HCT116 (cell line): ENCODE measurements at regions not wholly inside any gene's neighbourhood (a gene's known extent, or its start where the extent isn't known, plus 50 kb on each side); places are given as distances from the start of the nearest gene placed in this dataset.

Experiments used
- ATAC-seq: fragments of 200-7000 bp; cut with Tn5 transposase; 2 replicates; pipeline ENCODE4 v1.9.1; 2020; ENCODE audit warnings: mild to moderate bottlenecking, moderate library complexity
- BruUV-seq: library from RNA; stranded (reverse); fragments of 400-500 nt; replicated peaks from 2 replicates; lab custom pipeline; 2021; lab: Mats Ljungman, UMichigan
- CTCF ChIA-PET: fragments of 300-600 bp; sonication (Branson Sonifier 250); formaldehyde crosslinking; loops from one replicate; lab custom pipeline; 2021; ENCODE audit warnings: antibody characterized with exemption; lab: Charles Lee
- POLR2A ChIA-PET: fragments of 300-600, 350-600 bp; sonication (Branson Sonifier 250); formaldehyde crosslinking; loops from one replicate; lab custom pipeline; 2021; ENCODE audit warnings: antibody characterized with exemption; lab: Charles Lee
- RAD21 ChIA-PET, 2 experiments: fragments of 300-600 bp; sonication (Branson Sonifier 250); formaldehyde crosslinking; loops; one replicate each; lab custom pipeline; 2023; ENCODE audit warnings: low total read pairs in 2 of 2; ENCODE audit not compliant: uncharacterized antibody in 2 of 2, unreplicated experiment in 2 of 2, low non-redundant PET in 1 of 2; lab: Charles Lee
- DNase-seq: peaks from one replicate; pipeline ENCODE4 v3.0.0-alpha.2; 2010; ENCODE audit warnings: low read depth, low spot score
- H2AFZ ChIP-seq: fragments of 200-600 bp; shearing (Covaris generic), sonication (generic); 2 replicates; pipeline ENCODE4 v1.6.1; 2017; ENCODE audit warnings: low read depth, mixed run types, mixed read lengths, antibody characterized with exemption, low read length; ENCODE audit not compliant: poor library complexity, severe bottlenecking
- H3K27ac ChIP-seq: 2 replicates; pipeline ENCODE4 v1.5.1; 2012; ENCODE audit warnings: low read depth, low read length
- H3K27me3 ChIP-seq: fragments of 200-600 bp; sonication (generic); 2 replicates; pipeline ENCODE4 v1.6.1; 2016; ENCODE audit warnings: mixed run types, low read length, mixed read lengths; ENCODE audit not compliant: insufficient read depth
- H3K36me3 ChIP-seq, 2 experiments: fragments of 200-500 bp in 1 of 2; fragments of 200-600 bp in 1 of 2; sonication (Bioruptor generic) in 1 of 2; sonication (generic) in 1 of 2; 2 replicates each; pipeline versions ENCODE4 v1.5.1 to v1.6.1; 2014 to 2016; ENCODE audit warnings: low read length in 2 of 2, inconsistent platforms in 1 of 2, mixed read lengths in 1 of 2, mixed run types in 1 of 2; ENCODE audit not compliant: insufficient read depth in 2 of 2, control insufficient read depth in 1 of 2
- H3K4me1 ChIP-seq, 2 experiments: fragments of 200-600 bp in 1 of 2; sonication (generic) in 1 of 2; 2 replicates each; pipeline versions ENCODE4 v1.5.1 to v1.6.1; 2012 to 2017; ENCODE audit warnings: low read length in 2 of 2, inconsistent platforms in 1 of 2, mild to moderate bottlenecking in 1 of 2, mixed read lengths in 1 of 2, mixed run types in 1 of 2, moderate library complexity in 1 of 2; ENCODE audit not compliant: insufficient read depth in 2 of 2, control insufficient read depth in 1 of 2
- H3K4me2 ChIP-seq: fragments of 200-600 bp; sonication (generic); 2 replicates; pipeline ENCODE4 v1.6.1; 2017; ENCODE audit warnings: mixed run types, low read length, mixed read lengths
- H3K4me3 ChIP-seq, 2 experiments: fragments of 200-600 bp in 1 of 2; sonication (generic) in 1 of 2; replicated peaks in 1 of 2; 2 replicates each; pipeline ENCODE4 v1.5.1; 2011 to 2016; ENCODE audit warnings: low read length in 2 of 2, control low read depth in 1 of 2, low read depth in 1 of 2, mild to moderate bottlenecking in 1 of 2, mixed read lengths in 1 of 2, mixed run types in 1 of 2
- H3K79me2 ChIP-seq: fragments of 200-600 bp; sonication (generic); 2 replicates; pipeline ENCODE4 v1.6.1; 2017; ENCODE audit warnings: mild to moderate bottlenecking, mixed run types, low read length, moderate library complexity, mixed read lengths; ENCODE audit not compliant: insufficient read depth
- H3K9ac ChIP-seq: fragments of 200-600 bp; sonication (generic); 2 replicates; pipeline ENCODE4 v1.6.1; 2016; ENCODE audit warnings: low read length, mixed read lengths
- H3K9me2 ChIP-seq: fragments of 200-600 bp; sonication (generic), shearing (Covaris generic); 2 replicates; pipeline ENCODE4 v1.6.1; 2017; ENCODE audit warnings: mixed run types, mild to moderate bottlenecking, moderate library complexity; ENCODE audit not compliant: insufficient read depth
- H3K9me3 ChIP-seq, 2 experiments: fragments of 200-500 bp in 1 of 2; fragments of 200-600 bp in 1 of 2; sonication (Bioruptor generic) in 1 of 2; sonication (generic) in 1 of 2; 2 replicates each; pipeline ENCODE4 v1.6.1; 2014 to 2017; ENCODE audit warnings: low read length in 2 of 2, mixed read lengths in 2 of 2, inconsistent platforms in 1 of 2, low read depth in 1 of 2, mild to moderate bottlenecking in 1 of 2, mixed run types in 1 of 2, moderate library complexity in 1 of 2; ENCODE audit not compliant: control insufficient read depth in 1 of 2, insufficient read depth in 1 of 2
- H4K20me1 ChIP-seq: fragments of 200-600 bp; sonication (generic), shearing (Covaris generic); 2 replicates; pipeline ENCODE4 v1.6.1; 2017; ENCODE audit warnings: mixed run types, mild to moderate bottlenecking, moderate library complexity; ENCODE audit not compliant: insufficient read depth
- CBX3 ChIP-seq: IDR thresholded peaks from 2 replicates; pipeline ENCODE4 v1.6.1; 2012; ENCODE audit warnings: low read depth
- CEBPB ChIP-seq: IDR thresholded peaks from 2 replicates; pipeline ENCODE4 v1.6.1; 2012; ENCODE audit warnings: low read depth
- CTCF ChIP-seq, 3 experiments: fragments of 200-600 bp in 1 of 3; sonication (generic) in 1 of 3; IDR thresholded peaks in 2 of 3; conservative IDR thresholded peaks in 1 of 3; 2 replicates each; pipeline ENCODE4 v1.5.1; 2012 to 2017; ENCODE audit warnings: low read depth in 2 of 3, low read length in 2 of 3, antibody characterized with exemption in 1 of 3, borderline replicate concordance in 1 of 3, control low read depth in 1 of 3, mild to moderate bottlenecking in 1 of 3, mixed read lengths in 1 of 3, mixed run types in 1 of 3, moderate library complexity in 1 of 3; ENCODE audit not compliant: insufficient read depth in 1 of 3
- EGR1 ChIP-seq: IDR thresholded peaks from 2 replicates; pipeline ENCODE4 v1.6.1; 2012; ENCODE audit warnings: low read depth
- ELF1 ChIP-seq: IDR thresholded peaks from 2 replicates; pipeline ENCODE4 v1.6.1; 2012; ENCODE audit warnings: low read depth, borderline replicate concordance
- EZH2 ChIP-seq: fragments of 200-600 bp; sonication (generic); IDR thresholded peaks from 2 replicates; pipeline ENCODE4 v1.6.1; 2017; ENCODE audit warnings: antibody characterized with exemption, mixed run types
- FOSL1 ChIP-seq: IDR thresholded peaks from 2 replicates; pipeline ENCODE4 v1.6.1; 2012; ENCODE audit warnings: low read depth
- JUND ChIP-seq: IDR thresholded peaks from 2 replicates; pipeline ENCODE4 v1.6.1; 2012
- POLR2AphosphoS5 ChIP-seq: IDR thresholded peaks from 2 replicates; pipeline ENCODE4 v1.6.1; 2011; ENCODE audit warnings: mild to moderate bottlenecking, low read depth, low read length, moderate library complexity
- SIN3A ChIP-seq: IDR thresholded peaks from 2 replicates; pipeline ENCODE4 v1.6.1; 2012; ENCODE audit warnings: low read depth
- SP1 ChIP-seq: IDR thresholded peaks from 2 replicates; pipeline ENCODE4 v1.6.1; 2012; ENCODE audit warnings: low read depth
- TCF7L2 ChIP-seq: IDR thresholded peaks from 2 replicates; pipeline ENCODE4 v1.7.0; 2011; ENCODE audit warnings: borderline replicate concordance, inconsistent platforms; ENCODE audit not compliant: insufficient read depth, insufficient read length; ENCODE audit errors: extremely low read depth
- ZFX ChIP-seq: fragments of 450-650 bp; IDR thresholded peaks from 2 replicates; pipeline ENCODE4 v1.6.1; 2017
- intact Hi-C: fragments of 100-400 bp; cut with micrococcal nuclease; formaldehyde crosslinking; loops from 2 replicates; pipeline ENCODE4 v1.10.0; 2022
- TF ChIP-seq, protein P1 (sequence below): IDR thresholded peaks from 2 replicates; pipeline ENCODE4 v1.6.1; 2012; ENCODE audit warnings: low read depth
- TF ChIP-seq, protein P2 (sequence below): IDR thresholded peaks from 2 replicates; pipeline ENCODE4 v1.6.1; 2011; ENCODE audit warnings: mild to moderate bottlenecking, low read length, moderate library complexity; ENCODE audit not compliant: insufficient replicate concordance; ENCODE audit errors: extremely low read depth
- TF ChIP-seq, protein P3 (sequence below): IDR thresholded peaks from 2 replicates; pipeline ENCODE4 v1.6.1; 2012

- no peak for TF ChIP-seq CTCF (IDR thresholded peaks at IDR 0.05 in 2 of 3, conservative IDR thresholded peaks at IDR 0.05 in 1 of 3; ENCODE audit: borderline replicate concordance in 1 of 3, insufficient read depth in 1 of 3, low read depth in 2 of 3, low read length in 2 of 3)
Measured at GRCh38 chr1:215002471-215002870, 80.1 kb upstream of the KCNK2 start (continued).

DNA sequence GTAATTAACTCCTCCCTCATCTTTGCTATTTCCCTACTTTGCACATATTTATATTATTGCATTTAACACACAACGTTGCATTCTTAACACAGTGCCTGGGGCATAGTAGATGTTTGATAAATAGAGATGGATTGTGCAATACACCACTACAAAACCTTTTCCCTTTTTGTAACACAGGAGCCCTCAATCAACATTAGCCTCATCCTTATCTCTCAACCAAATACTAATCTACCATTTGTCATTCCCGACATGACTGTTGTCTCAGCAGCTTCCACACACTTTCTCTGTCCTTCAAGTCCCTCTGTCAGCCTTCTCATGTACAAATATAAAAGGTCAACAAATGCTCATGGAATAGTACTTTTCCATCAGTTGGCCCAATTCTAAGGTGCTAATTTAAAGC, 78.9 kb upstream of the KCNK2 start:
- Histone ChIP-seq H3K9me3 (no peaks in the 10 kb centered on the region), H3K9me2 (no peaks in the 10 kb centered on the region), H3K4me3 (no peak overlapping the region), H3K27me3 (no peaks in the 10 kb centered on the region), H3K4me2 (no peak overlapping the region), H3K36me3 (no peaks in the 10 kb centered on the region), H3K27ac (no peak overlapping the region), H3K79me2 (no peaks in the 10 kb centered on the region), H2AFZ (no peak overlapping the region), H3K9ac (no peak overlapping the region), H4K20me1 (no peaks in the 10 kb centered on the region), H3K4me1 (no peaks in the 10 kb centered on the region)
- no peak for ATAC-seq
- intact Hi-C loops: no loop called here
- ChIA-PET RAD21 (no interaction called here), POLR2A (no interaction called here), CTCF (no interaction called here)
- no peak for DNase-seq
- BruUV-seq: no TSS peak
- no peak for TF ChIP-seq TCF7L2
- TF ChIP-seq POLR2AphosphoS5: no peak
- no peak for TF ChIP-seq CTCF (IDR thresholded peaks at IDR 0.05 in 2 of 3, conservative IDR thresholded peaks at IDR 0.05 in 1 of 3; ENCODE audit: borderline replicate concordance in 1 of 3, insufficient read depth in 1 of 3, low read depth in 2 of 3, low read length in 2 of 3)
- TF ChIP-seq EGR1: no peak
- TF ChIP-seq, protein P1, sequence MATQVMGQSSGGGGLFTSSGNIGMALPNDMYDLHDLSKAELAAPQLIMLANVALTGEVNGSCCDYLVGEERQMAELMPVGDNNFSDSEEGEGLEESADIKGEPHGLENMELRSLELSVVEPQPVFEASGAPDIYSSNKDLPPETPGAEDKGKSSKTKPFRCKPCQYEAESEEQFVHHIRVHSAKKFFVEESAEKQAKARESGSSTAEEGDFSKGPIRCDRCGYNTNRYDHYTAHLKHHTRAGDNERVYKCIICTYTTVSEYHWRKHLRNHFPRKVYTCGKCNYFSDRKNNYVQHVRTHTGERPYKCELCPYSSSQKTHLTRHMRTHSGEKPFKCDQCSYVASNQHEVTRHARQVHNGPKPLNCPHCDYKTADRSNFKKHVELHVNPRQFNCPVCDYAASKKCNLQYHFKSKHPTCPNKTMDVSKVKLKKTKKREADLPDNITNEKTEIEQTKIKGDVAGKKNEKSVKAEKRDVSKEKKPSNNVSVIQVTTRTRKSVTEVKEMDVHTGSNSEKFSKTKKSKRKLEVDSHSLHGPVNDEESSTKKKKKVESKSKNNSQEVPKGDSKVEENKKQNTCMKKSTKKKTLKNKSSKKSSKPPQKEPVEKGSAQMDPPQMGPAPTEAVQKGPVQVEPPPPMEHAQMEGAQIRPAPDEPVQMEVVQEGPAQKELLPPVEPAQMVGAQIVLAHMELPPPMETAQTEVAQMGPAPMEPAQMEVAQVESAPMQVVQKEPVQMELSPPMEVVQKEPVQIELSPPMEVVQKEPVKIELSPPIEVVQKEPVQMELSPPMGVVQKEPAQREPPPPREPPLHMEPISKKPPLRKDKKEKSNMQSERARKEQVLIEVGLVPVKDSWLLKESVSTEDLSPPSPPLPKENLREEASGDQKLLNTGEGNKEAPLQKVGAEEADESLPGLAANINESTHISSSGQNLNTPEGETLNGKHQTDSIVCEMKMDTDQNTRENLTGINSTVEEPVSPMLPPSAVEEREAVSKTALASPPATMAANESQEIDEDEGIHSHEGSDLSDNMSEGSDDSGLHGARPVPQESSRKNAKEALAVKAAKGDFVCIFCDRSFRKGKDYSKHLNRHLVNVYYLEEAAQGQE: no peak
- no peak for TF ChIP-seq SP1
- no peak for TF ChIP-seq JUND
- TF ChIP-seq CEBPB: no peak
- no peak for TF ChIP-seq EZH2
- TF ChIP-seq, protein P2, sequence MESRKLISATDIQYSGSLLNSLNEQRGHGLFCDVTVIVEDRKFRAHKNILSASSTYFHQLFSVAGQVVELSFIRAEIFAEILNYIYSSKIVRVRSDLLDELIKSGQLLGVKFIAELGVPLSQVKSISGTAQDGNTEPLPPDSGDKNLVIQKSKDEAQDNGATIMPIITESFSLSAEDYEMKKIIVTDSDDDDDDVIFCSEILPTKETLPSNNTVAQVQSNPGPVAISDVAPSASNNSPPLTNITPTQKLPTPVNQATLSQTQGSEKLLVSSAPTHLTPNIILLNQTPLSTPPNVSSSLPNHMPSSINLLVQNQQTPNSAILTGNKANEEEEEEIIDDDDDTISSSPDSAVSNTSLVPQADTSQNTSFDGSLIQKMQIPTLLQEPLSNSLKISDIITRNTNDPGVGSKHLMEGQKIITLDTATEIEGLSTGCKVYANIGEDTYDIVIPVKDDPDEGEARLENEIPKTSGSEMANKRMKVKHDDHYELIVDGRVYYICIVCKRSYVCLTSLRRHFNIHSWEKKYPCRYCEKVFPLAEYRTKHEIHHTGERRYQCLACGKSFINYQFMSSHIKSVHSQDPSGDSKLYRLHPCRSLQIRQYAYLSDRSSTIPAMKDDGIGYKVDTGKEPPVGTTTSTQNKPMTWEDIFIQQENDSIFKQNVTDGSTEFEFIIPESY: no peak
- TF ChIP-seq FOSL1: no peak
- TF ChIP-seq CBX3: no peak
- TF ChIP-seq ZFX: no peak
- TF ChIP-seq ELF1: no peak
- TF ChIP-seq SIN3A: no peak
- TF ChIP-seq, protein P3, sequence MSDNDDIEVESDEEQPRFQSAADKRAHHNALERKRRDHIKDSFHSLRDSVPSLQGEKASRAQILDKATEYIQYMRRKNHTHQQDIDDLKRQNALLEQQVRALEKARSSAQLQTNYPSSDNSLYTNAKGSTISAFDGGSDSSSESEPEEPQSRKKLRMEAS: no peak
